Skeletal muscle satellite cell (primary cell): ENCODE measurements at regions not wholly inside any gene's neighbourhood (a gene's known extent, or its start where the extent isn't known, plus 50 kb on each side); places are given as distances from the start of the nearest gene placed in this dataset.

ENCODE experiments used
- H3K27me3 ChIP-seq: 2 replicates; pipeline ENCODE4 v1.7.0; 2013; ENCODE audit warnings: low read length; ENCODE audit not compliant: control insufficient read depth, insufficient read depth
- H3K36me3 ChIP-seq: 2 replicates; pipeline ENCODE4 v1.7.0; 2013; ENCODE audit warnings: mild to moderate bottlenecking, control low read depth, low read length; ENCODE audit not compliant: insufficient read depth
- H3K4me1 ChIP-seq: 2 replicates; pipeline ENCODE4 v1.7.0; 2013; ENCODE audit warnings: low read length; ENCODE audit not compliant: control insufficient read depth, insufficient read depth
- H3K4me2 ChIP-seq: 2 replicates; pipeline ENCODE4 v1.7.0; 2013; ENCODE audit warnings: mild to moderate bottlenecking, low read length
- H3K4me3 ChIP-seq: 2 replicates; pipeline ENCODE4 v1.7.0; 2013; ENCODE audit warnings: low read length
- H3K9ac ChIP-seq: 2 replicates; pipeline ENCODE4 v1.7.0; 2013; ENCODE audit warnings: mild to moderate bottlenecking, low read depth, low read length, moderate library complexity
- H3K9me3 ChIP-seq: replicated peaks from 2 replicates; pipeline ENCODE4 v1.7.0; 2013; ENCODE audit warnings: mild to moderate bottlenecking, control low read depth, low read length

GRCh38 chr15:66894363-66894762 lies 171.0 kb upstream of the SMAD3 start:
- Histone ChIP-seq H3K9me3 (no peaks in the 10 kb centered on the region), H3K27me3 (no peaks in the 10 kb centered on the region), H3K4me1 (peaks cover 7% of the 10 kb centered on the region), H3K36me3 (no peaks in the 10 kb centered on the region), H3K4me3 (no peak overlapping the region), H3K9ac (no peak overlapping the region), H3K4me2 (no peak overlapping the region)

GRCh38 chr15:66894986-66895780 lies 170.2 kb upstream of the SMAD3 start:
- Histone ChIP-seq H3K4me3 (no peak overlapping the region), H3K36me3 (no peaks in the 10 kb centered on the region), H3K27me3 (no peaks in the 10 kb centered on the region), H3K4me1 (peaks cover 7% of the 10 kb centered on the region), H3K4me2 (no peak overlapping the region), H3K9me3 (no peaks in the 10 kb centered on the region), H3K9ac (no peak overlapping the region)

GRCh38 chr15:66895794-66896453 lies 169.5 kb upstream of the SMAD3 start:
- Histone ChIP-seq H3K9me3 (no peaks in the 10 kb centered on the region), H3K27me3 (no peaks in the 10 kb centered on the region), H3K4me2 (no peak overlapping the region), H3K4me3 (no peak overlapping the region), H3K9ac (no peak overlapping the region), H3K4me1 (peaks cover 7% of the 10 kb centered on the region), H3K36me3 (no peaks in the 10 kb centered on the region)

GRCh38 chr15:66896611-66897010 lies 168.8 kb upstream of the SMAD3 start:
- no peaks in the 10 kb centered on the region for H3K9me3 ChIP-seq
- no peak overlapping the region for H3K9ac ChIP-seq
- no peaks in the 10 kb centered on the region for H3K27me3 ChIP-seq
- H3K4me2 ChIP-seq = no peak overlapping the region
- H3K36me3 ChIP-seq = no peaks in the 10 kb centered on the region
- no peak overlapping the region for H3K4me3 ChIP-seq
- peaks cover 14% of the 10 kb centered on the region for H3K4me1 ChIP-seq

- no peak overlapping the region for H3K4me3 ChIP-seq
- peaks cover 16% of the 10 kb centered on the region for H3K4me1 ChIP-seq
- no peaks in the 10 kb centered on the region for H3K9me3 ChIP-seq
- H3K4me2 ChIP-seq = no peak overlapping the region
- no peak overlapping the region for H3K9ac ChIP-seq
- no peaks in the 10 kb centered on the region for H3K36me3 ChIP-seq
- H3K27me3 ChIP-seq = no peaks in the 10 kb centered on the region
These were observed 168.0 kb upstream of the SMAD3 start for GRCh38 chr15:66897416-66897815.

GRCh38 chr15:66897971-66898370 lies 167.4 kb upstream of the SMAD3 start:
- no peaks in the 10 kb centered on the region for H3K9me3 ChIP-seq
- H3K9ac ChIP-seq = no peak overlapping the region
- no peak overlapping the region for H3K4me3 ChIP-seq
- H3K27me3 ChIP-seq = no peaks in the 10 kb centered on the region
- H3K4me2 ChIP-seq = no peak overlapping the region
- no peaks in the 10 kb centered on the region for H3K36me3 ChIP-seq
- peaks cover 16% of the 10 kb centered on the region for H3K4me1 ChIP-seq

- Histone ChIP-seq H3K9me3 (no peaks in the 10 kb centered on the region), H3K4me2 (no peak overlapping the region), H3K9ac (no peak overlapping the region), H3K4me1 (peaks cover 16% of the 10 kb centered on the region), H3K36me3 (no peaks in the 10 kb centered on the region), H3K4me3 (no peak overlapping the region), H3K27me3 (no peaks in the 10 kb centered on the region)
These were observed 166.6 kb upstream of the SMAD3 start for GRCh38 chr15:66898656-66899386.

- peaks cover 15% of the 10 kb centered on the region for H3K4me1 ChIP-seq
- no peaks in the 10 kb centered on the region for H3K9me3 ChIP-seq
- no peaks in the 10 kb centered on the region for H3K36me3 ChIP-seq
- H3K9ac ChIP-seq = no peak overlapping the region
- no peak overlapping the region for H3K4me3 ChIP-seq
- H3K4me2 ChIP-seq = no peak overlapping the region
- H3K27me3 ChIP-seq = no peaks in the 10 kb centered on the region
These were observed 165.6 kb upstream of the SMAD3 start for GRCh38 chr15:66899555-66900350.

- Histone ChIP-seq H3K4me2 (no peak overlapping the region), H3K4me1 (peaks cover 9% of the 10 kb centered on the region), H3K27me3 (no peaks in the 10 kb centered on the region), H3K36me3 (no peaks in the 10 kb centered on the region), H3K4me3 (no peak overlapping the region), H3K9me3 (no peaks in the 10 kb centered on the region), H3K9ac (no peak overlapping the region)
These were observed 164.7 kb upstream of the SMAD3 start for GRCh38 chr15:66900586-66901310.

GRCh38 chr15:66901336-66902100 lies 163.9 kb upstream of the SMAD3 start:
- H3K4me3 ChIP-seq = no peak overlapping the region
- H3K27me3 ChIP-seq = no peaks in the 10 kb centered on the region
- peaks cover 9% of the 10 kb centered on the region for H3K4me1 ChIP-seq
- no peaks in the 10 kb centered on the region for H3K36me3 ChIP-seq
- no peaks in the 10 kb centered on the region for H3K9me3 ChIP-seq
- H3K4me2 ChIP-seq = no peak overlapping the region
- H3K9ac ChIP-seq = no peak overlapping the region
